Neural progenitor cell (in vitro differentiated cells): ENCODE measurements at regions not wholly inside any gene's neighbourhood (a gene's known extent, or its start where the extent isn't known, plus 50 kb on each side); places are given as distances from the start of the nearest gene placed in this dataset.

ENCODE experiments used
- DNase-seq: peaks from one replicate; pipeline ENCODE4 v3.0.0-alpha.2; 2016; ENCODE audit warnings: low spot score
- H2AFZ ChIP-seq: fragments of 200-600 bp; sonication (generic); replicated peaks from 2 replicates; pipeline ENCODE4 v1.6.1; 2016; ENCODE audit warnings: antibody characterized with exemption
- H3F3A ChIP-seq: fragments of 200-600 bp; sonication (generic); 2 replicates; pipeline ENCODE4 v1.6.1; 2016; ENCODE audit warnings: antibody characterized with exemption, low read depth
- H3K27ac ChIP-seq: fragments of 200-600 bp; sonication (generic); 2 replicates; pipeline ENCODE4 v1.5.1; 2016; ENCODE audit warnings: mild to moderate bottlenecking
- H3K27me3 ChIP-seq: fragments of 200-600 bp; sonication (generic); 2 replicates; pipeline ENCODE4 v1.6.1; 2016; ENCODE audit warnings: mild to moderate bottlenecking, moderate library complexity
- H3K36me3 ChIP-seq: fragments of 200-600 bp; sonication (generic); 2 replicates; pipeline ENCODE4 v1.5.1; 2016
- H3K4me1 ChIP-seq: fragments of 200-600 bp; sonication (generic); 2 replicates; pipeline ENCODE4 v1.6.1; 2016; ENCODE audit warnings: mixed run types
- H3K4me2 ChIP-seq: fragments of 200-600 bp; sonication (generic); 2 replicates; pipeline ENCODE4 v1.6.1; 2016
- H3K4me3 ChIP-seq: fragments of 200-600 bp; sonication (generic); 2 replicates; pipeline ENCODE4 v1.5.1; 2016
- H3K79me2 ChIP-seq: fragments of 200-600 bp; sonication (generic); 2 replicates; pipeline ENCODE4 v1.6.1; 2016; ENCODE audit warnings: low read depth
- H3K9ac ChIP-seq: fragments of 200-600 bp; sonication (generic); 2 replicates; pipeline ENCODE4 v1.6.1; 2016
- H3K9me3 ChIP-seq: fragments of 200-600 bp; sonication (generic); 2 replicates; pipeline ENCODE4 v1.5.1; 2016; ENCODE audit warnings: low read depth
- H4K20me1 ChIP-seq: fragments of 200-600 bp; sonication (generic); 2 replicates; pipeline ENCODE4 v1.6.1; 2016; ENCODE audit warnings: low read depth
- H3K27ac Mint-ChIP-seq: 3 replicates; pipeline ENCODE4 v1.8.0; 2021; ENCODE audit warnings: mixed read lengths
- H3K27me3 Mint-ChIP-seq: 2 replicates; pipeline ENCODE4 v1.8.0; 2022; ENCODE audit warnings: low read depth, mild to moderate bottlenecking, inconsistent platforms, moderate library complexity, mixed read lengths; ENCODE audit not compliant: insufficient read depth
- H3K36me3 Mint-ChIP-seq: 3 replicates; pipeline ENCODE4 v1.8.0; 2021; ENCODE audit warnings: mixed read lengths
- H3K4me1 Mint-ChIP-seq: 3 replicates; pipeline ENCODE4 v1.8.0; 2021; ENCODE audit warnings: mixed read lengths
- H3K4me3 Mint-ChIP-seq: 3 replicates; pipeline ENCODE4 v1.8.0; 2021; ENCODE audit warnings: mild to moderate bottlenecking, moderate library complexity, mixed read lengths
- H3K9me3 Mint-ChIP-seq: 3 replicates; pipeline ENCODE4 v1.8.0; 2020; ENCODE audit warnings: mixed read lengths
- EZH2 ChIP-seq: fragments of 200-600 bp; sonication (generic); IDR thresholded peaks from 2 replicates; pipeline ENCODE4 v1.6.1; 2017; ENCODE audit warnings: antibody characterized with exemption, mild to moderate bottlenecking, moderate library complexity
- EZH2phosphoT487 ChIP-seq: fragments of 200-600 bp; sonication (generic); IDR thresholded peaks from 2 replicates; pipeline ENCODE4 v1.6.1; 2017; ENCODE audit warnings: antibody characterized with exemption
- TF ChIP-seq, protein P1 (sequence below): fragments of 200-600 bp; sonication (generic); IDR thresholded peaks from 2 replicates; pipeline ENCODE4 v1.5.1; 2017; ENCODE audit warnings: antibody characterized with exemption, mild to moderate bottlenecking

DNA sequence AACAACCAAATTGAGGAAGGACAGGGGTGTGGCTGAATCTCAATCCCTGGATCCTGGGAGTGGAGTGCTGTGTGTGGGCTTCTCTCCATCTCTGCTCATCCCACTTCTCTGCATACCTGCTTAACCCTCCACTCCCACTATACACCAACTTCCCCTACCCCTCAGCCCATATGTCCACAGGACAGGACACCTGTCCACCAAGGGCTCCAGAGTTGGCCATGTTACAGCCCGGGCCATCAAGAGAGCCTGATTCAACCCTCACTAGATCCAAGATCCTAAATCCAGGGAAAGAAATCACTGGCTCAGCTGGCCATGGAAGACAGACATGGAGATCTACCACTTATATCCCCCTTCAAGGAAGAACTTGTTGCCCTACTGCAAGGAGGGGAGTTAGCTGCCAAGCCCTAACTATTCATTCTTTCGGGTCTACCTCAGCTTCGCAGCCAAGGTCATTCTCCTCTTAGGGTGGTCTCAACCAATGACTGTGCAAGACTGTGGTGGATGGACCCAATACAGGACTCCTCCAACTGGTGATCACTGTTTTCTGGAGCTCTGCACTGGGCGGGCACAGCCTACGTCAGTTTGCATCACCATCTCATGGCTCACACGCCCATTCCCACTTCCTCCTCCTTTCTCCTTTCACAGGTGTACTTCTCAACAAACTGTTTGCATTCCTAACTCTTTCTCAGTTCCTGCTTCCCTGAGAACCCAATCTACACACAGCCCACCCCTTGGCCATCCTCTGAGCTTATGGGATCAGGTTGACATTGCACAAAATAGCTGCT, 53.7 kb upstream of the ZBTB43 start:
- Histone ChIP-seq H3K4me2 (no peak overlapping the region), H3K27me3 (peaks cover 7% of the 10 kb centered on the region), H3F3A (no peaks in the 10 kb centered on the region), H3K79me2 (no peaks in the 10 kb centered on the region), H2AFZ (no peak overlapping the region), H3K4me3 (no peak overlapping the region), H3K36me3 (no peaks in the 10 kb centered on the region), H3K27ac (no peak overlapping the region), H3K4me1 (no peaks in the 10 kb centered on the region), H3K9ac (no peak overlapping the region), H3K9me3 (no peaks in the 10 kb centered on the region), H4K20me1 (no peaks in the 10 kb centered on the region)
- peak overlapping the region; percentile 11 for H3K27ac Mint-ChIP-seq
- peaks cover 3% of the 10 kb centered on the region for H3K9me3 Mint-ChIP-seq
- peaks cover 2% of the 10 kb centered on the region for H3K4me1 Mint-ChIP-seq
- no peaks in the 10 kb centered on the region for H3K36me3 Mint-ChIP-seq
- no peak for DNase-seq
- no peak overlapping the region for H3K4me3 Mint-ChIP-seq
- H3K27me3 Mint-ChIP-seq = peaks cover 8% of the 10 kb centered on the region
- TF ChIP-seq EZH2 (no peak), EZH2phosphoT487 (no peak)
- TF ChIP-seq, protein P1, sequence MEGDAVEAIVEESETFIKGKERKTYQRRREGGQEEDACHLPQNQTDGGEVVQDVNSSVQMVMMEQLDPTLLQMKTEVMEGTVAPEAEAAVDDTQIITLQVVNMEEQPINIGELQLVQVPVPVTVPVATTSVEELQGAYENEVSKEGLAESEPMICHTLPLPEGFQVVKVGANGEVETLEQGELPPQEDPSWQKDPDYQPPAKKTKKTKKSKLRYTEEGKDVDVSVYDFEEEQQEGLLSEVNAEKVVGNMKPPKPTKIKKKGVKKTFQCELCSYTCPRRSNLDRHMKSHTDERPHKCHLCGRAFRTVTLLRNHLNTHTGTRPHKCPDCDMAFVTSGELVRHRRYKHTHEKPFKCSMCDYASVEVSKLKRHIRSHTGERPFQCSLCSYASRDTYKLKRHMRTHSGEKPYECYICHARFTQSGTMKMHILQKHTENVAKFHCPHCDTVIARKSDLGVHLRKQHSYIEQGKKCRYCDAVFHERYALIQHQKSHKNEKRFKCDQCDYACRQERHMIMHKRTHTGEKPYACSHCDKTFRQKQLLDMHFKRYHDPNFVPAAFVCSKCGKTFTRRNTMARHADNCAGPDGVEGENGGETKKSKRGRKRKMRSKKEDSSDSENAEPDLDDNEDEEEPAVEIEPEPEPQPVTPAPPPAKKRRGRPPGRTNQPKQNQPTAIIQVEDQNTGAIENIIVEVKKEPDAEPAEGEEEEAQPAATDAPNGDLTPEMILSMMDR = no peak

DNA sequence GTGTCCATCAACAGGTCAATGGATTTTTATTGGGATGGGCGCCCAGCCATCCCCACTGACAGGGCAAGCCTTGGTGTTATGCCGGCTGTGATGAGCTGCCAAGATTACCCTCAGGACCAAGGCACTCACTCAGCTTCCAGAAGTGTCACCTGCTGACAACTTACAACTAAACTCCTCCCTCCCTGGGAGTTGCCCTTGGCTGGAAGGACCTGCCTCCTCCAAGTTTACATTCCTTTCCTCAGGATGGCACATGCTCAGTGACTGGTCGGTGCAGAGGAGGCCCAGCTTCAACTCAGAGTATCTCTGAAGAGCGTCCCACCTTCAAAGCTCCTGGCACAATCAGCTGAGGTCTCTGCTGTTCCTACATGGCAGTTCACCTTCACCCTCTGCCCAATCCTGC, 52.5 kb upstream of the ZBTB43 start:
- Mint-ChIP-seq H3K4me3 (no peak overlapping the region), H3K27me3 (peaks cover 8% of the 10 kb centered on the region), H3K27ac (no peak overlapping the region), H3K9me3 (peaks cover 3% of the 10 kb centered on the region), H3K4me1 (peaks cover 10% of the 10 kb centered on the region), H3K36me3 (no peaks in the 10 kb centered on the region)
- Histone ChIP-seq H3K9ac (no peak overlapping the region), H3K4me2 (no peak overlapping the region), H2AFZ (no peak overlapping the region), H3F3A (no peaks in the 10 kb centered on the region), H3K4me3 (no peak overlapping the region), H3K27me3 (peaks cover 7% of the 10 kb centered on the region), H3K79me2 (no peaks in the 10 kb centered on the region), H3K27ac (no peak overlapping the region), H4K20me1 (no peaks in the 10 kb centered on the region), H3K4me1 (no peaks in the 10 kb centered on the region), H3K36me3 (no peaks in the 10 kb centered on the region), H3K9me3 (no peaks in the 10 kb centered on the region)
- DNase-seq = no peak
- no peak for TF ChIP-seq EZH2
- TF ChIP-seq, protein P1 = no peak
- no peak for TF ChIP-seq EZH2phosphoT487

DNA sequence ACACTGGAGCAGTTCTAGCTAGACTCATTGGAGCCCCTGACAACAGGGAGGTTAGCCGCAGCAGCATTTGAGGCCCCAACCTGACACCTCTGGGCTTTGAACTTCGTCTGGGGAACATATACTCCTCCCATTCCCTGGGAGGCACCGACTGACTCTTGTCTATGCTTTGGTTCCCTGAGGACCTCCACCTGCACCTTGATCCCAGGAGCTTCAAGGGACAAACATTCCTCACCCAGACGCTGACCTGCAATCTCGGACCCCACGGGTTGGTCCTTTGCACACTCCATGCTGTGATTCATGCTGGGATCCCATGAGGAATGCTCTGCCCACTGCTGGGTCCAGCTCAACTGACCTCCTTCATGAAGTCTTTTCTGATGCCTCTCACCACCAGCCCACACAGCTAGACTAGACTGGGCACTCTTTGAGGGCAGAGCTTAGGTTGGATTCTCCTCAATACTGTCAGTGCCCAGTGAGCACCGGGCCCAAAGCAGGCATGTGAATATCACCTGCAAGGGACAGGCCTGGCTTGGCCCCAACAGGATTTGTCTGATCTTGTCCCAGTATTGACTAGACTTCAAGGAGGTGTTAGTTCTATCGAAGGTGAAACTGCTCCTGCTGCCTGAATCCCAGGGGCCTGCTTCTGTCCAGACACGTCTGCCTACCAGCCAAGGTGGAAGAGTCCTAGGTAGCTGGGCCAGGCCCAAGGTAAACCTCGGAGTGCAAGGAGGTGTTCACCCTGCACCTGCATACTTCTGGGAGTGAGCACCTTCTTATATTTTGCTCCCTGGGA, 51.8 kb upstream of the ZBTB43 start:
- no peaks in the 10 kb centered on the region for H3K4me1 ChIP-seq
- H3F3A ChIP-seq = no peaks in the 10 kb centered on the region
- H2AFZ ChIP-seq = no peak overlapping the region
- Mint-ChIP-seq H3K9me3 (peaks cover 3% of the 10 kb centered on the region), H3K36me3 (no peaks in the 10 kb centered on the region), H3K27ac (no peak overlapping the region), H3K4me3 (no peak overlapping the region), H3K27me3 (peaks cover 8% of the 10 kb centered on the region), H3K4me1 (peaks cover 7% of the 10 kb centered on the region)
- H3K36me3 ChIP-seq = no peaks in the 10 kb centered on the region
- no peaks in the 10 kb centered on the region for H3K79me2 ChIP-seq
- H3K27ac ChIP-seq = no peak overlapping the region
- peaks cover 7% of the 10 kb centered on the region for H3K27me3 ChIP-seq
- no peak overlapping the region for H3K4me2 ChIP-seq
- no peaks in the 10 kb centered on the region for H4K20me1 ChIP-seq
- no peak overlapping the region for H3K4me3 ChIP-seq
- no peak for DNase-seq
- H3K9ac ChIP-seq = no peak overlapping the region
- no peaks in the 10 kb centered on the region for H3K9me3 ChIP-seq
- TF ChIP-seq, protein P1 = no peak
- TF ChIP-seq EZH2phosphoT487 = no peak
- TF ChIP-seq EZH2 = no peak
